ENCODE measurements at regions not wholly inside any gene's neighbourhood (a gene's known extent, or its start where the extent isn't known, plus 50 kb on each side); places are given as distances from the start of the nearest gene placed in this dataset.
"Not testable (repeated sequence)": the region's sequence is repeated elsewhere in the genome, so short reads cannot be mapped to it uniquely, and the experiment has no call there.

DNA sequence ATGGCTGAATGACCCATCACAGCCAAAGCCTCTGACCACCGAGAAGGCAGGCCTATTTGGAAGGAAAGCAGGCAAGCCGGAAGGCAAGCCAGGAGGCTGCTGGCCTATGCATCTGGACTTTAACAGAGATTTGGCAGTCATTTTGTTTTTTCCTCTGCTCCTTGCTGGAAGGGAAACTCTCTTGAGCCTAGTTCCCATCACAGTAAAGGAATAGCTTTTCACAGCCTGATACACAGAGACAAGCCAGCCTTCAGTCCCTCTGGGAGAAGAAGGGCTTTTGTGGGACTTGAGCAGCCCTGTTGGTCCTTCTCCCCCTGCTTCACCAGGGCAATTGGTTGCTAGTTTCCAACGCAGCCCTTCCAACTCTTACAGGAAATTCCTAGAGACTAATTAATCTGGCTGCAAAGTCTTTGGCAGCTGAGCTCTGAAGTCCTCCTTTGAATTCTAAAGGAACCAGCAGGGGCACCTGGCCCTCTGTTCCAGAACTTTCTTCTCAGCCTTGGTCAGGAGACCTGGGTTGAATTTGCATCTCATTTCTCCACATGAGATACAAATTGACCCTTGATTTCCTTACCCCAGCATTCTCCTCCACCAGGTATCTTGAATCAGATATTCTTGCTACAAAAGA lies 157.3 kb upstream of the EPB41L4A start:
- no peak for DNase-seq

DNA sequence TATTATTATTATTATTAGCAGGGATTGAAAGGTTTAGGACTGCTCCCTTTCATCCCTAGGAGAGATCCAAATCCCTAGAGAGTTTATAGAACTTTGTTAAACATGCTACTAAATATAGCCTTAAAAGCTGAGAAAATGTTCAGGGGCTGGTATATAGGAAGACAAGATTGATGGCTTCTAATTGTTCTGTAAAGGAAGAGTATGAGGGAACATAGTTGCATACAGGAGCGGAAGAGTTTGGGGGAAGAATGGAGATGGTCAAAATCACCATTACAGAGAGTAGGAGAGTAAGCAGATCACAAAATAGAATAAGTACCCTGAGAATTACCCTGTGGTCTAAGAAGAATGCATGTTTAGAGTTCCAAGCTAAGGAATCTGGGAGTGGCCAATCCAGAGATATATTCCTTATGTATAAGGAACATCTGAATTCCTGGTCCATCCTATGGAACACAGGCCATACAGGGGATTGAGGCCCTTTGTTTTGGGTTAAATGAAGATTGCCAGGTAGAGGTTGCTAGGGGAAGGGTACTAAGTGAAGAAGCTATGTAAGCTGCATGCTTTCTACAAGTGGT lies 158.0 kb upstream of the APC start:
- DNase-seq = no peak

DNA sequence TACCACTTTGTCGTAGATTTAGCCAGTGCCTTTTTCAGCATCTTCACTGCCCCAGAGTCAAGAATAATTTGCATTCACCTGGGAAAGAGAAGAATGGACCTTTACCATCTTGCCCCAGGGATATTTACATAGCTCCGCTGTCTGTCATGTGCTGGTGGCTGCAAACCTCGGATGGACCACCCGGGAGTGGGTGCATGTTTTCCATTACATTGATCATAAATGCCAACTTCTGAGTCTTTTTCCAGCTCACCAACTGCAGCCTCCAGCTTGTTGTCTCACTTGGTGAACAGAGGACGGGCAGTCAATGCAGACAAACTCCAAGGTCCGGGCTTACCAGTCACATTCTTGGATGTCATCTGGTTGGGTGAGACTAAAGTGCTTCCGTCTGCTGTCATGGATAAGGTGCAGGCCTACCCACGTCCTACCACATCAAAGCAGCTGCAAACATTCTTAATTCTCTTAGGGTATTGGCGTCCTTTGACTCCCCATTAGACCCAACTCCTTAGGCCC lies 155.8 kb upstream of the APC start:
- DNase-seq = no peak

GRCh38 chr5:112583166-112583565 lies 154.5 kb upstream of the APC start:
- DNase-seq = no peak

- DNase-seq = no peak
These were observed 152.9 kb upstream of the APC start for GRCh38 chr5:112584781-112585180.

- DNase-seq = no peak
These were observed 151.1 kb upstream of the APC start for GRCh38 chr5:112586596-112587062.

DNA sequence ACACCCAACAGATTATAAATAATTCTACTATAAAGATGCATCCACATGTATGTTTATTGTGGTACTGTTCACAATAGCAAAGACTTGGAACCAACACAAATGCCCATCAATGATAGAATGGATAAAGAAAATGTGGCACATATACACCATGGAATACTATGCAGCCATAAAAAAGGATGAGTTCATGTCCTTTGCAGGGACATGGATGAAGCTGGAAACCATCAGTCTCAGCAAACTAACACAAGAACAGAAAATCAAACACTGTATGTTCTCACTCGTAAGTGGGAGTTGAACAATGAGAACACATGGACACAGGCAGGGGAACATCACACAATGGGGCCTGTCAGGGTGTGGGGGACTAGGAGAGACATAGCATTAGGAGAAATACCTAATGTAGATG lies 146.8 kb upstream of the APC start:
- DNase-seq = not testable (repeated sequence)

- DNase-seq = peak; percentile 8
These were observed 143.4 kb upstream of the APC start for GRCh38 chr5:112594095-112594850.

DNA sequence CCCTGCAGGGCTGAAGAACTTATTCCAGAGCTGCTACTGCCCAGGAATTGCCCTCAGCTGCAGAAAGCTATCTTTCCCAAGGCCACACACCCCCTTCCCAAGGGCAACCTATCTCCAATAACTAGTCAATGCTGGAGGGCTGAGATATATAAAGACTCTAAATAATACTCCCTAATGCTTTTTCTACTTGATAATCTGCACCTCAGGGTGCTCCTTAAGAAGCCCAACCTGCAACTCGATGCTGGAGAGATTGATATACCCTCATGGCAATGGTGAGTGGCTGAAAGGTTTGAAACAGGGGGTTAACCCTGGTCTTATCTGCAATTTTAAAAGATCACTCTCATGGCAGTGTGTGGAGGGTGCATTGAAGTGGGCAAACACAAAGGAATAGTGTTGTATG lies 142.7 kb upstream of the APC start:
- DNase-seq = no peak

DNA sequence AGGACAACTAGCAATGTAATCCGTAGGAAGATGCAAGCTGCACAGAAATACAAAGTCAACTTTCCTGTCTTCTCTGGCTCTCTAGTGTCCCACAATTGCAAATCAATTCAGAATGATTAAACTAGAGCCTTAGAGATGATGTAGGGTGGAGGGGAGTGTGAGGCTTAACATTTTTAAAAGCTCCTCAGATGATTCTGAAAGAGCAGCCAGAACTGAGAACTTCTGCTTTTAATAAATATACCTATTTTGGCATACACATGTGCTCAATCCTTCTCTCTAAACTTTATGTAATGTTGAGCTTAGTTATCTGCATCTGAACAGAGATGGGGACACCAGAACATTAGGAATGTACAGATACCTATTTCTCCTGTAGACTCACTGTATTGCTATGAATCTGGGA lies 139.9 kb upstream of the APC start:
- DNase-seq = no peak

GRCh38 chr5:112600510-112600909 lies 137.2 kb upstream of the APC start:
- not testable (repeated sequence) for DNase-seq

DNA sequence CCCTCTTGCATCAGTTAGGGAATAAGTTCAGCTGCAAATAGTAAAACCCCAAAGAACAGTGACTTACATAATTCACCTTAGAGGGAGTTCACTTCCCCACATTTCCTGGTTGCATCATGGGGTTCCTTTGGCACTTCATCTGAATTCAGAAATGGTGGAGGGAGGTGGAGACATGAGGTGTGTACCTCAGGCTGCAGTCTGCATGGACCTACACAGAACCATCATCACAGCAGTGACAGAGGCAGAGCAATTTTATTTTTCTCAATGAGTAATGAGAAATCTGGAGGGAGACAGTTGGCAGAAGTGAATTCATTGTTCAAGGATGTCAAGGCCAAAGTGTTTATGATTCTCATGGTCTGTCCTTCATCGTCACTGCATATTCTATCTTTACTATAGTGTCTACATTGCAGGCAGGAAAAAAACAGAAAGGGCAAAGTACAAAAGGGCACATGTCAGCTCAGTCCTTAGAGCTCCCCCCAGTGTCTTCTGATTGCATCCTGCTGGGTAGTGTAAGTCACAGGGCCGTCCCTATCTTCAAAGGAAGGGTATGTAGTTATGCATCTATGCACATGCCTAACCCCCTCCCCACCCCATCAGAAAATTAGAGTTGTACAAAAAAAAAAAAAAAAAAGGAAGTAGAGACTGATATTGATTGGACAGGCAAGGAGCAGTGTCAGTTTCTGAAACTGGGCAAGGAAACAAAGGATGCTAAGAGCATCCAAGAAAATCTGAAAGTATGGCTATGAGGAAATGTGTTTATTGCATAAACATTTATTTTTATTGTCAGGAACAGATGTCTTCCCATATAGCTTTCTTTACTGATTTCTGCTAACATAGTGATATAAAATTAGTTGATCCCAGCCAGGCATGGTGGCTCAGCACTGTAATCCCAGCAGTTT lies 132.7 kb upstream of the APC start:
- no peak for DNase-seq

GRCh38 chr5:112608975-112609374 lies 128.7 kb upstream of the APC start:
- DNase-seq = no peak

GRCh38 chr5:112612663-112613062 lies 125.0 kb upstream of the APC start:
- no peak for DNase-seq

DNA sequence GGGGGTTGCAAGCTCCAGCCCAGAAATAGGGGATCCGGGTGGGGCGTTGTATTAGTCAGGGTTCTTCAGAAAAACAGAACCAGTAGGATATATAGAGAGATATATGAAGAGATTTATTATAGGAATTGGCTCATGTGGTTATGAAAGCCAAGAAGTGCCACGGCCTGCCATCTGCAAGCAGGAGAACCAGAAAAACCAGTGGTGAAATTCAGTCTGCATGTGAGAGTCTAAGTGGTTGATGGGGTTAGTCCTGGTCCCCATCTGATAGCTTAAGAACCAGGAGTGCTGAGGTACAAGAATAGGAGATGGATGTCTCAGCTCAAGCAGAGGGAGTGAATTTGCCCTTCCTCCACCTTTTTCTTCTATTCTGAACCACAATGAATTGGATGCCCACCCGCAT lies 123.4 kb upstream of the APC start:
- DNase-seq = no peak

- DNase-seq = no peak
These were observed 122.7 kb upstream of the APC start for GRCh38 chr5:112614986-112615385.

DNA sequence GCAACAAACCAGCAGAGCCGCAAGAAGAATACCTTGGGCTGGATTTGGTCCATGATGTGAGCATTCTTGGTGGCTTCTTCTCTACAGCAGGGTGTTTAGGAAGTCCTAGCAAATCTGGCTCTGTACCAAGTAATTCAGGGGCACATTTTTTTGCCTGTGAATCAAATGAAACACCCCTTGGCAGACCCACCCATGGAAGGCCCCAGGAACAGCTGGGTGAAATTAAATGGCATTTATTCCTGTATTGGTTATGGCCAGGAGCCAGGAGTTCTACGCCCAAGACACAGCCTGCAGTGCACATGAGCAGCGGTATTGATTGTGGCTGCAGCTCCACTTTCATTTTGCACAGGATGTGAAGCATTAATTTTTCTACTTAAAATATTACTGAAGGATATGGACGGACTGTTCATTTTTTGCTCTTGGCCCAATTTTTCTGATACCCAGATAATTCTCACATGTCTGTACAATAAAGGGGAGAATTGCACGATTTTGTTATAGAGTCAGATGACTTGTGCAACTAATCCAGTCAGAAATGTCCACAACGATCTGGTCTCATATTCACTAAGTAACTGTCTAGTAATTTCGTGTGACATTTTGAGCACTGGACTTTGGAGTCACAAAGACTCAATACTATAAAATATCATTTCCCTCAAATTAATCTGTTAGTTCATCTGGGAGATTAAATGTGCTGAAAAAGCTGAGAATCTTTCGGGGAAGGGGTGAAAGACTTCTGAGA lies 120.7 kb upstream of the APC start:
- peak; percentile 5 for DNase-seq

DNA sequence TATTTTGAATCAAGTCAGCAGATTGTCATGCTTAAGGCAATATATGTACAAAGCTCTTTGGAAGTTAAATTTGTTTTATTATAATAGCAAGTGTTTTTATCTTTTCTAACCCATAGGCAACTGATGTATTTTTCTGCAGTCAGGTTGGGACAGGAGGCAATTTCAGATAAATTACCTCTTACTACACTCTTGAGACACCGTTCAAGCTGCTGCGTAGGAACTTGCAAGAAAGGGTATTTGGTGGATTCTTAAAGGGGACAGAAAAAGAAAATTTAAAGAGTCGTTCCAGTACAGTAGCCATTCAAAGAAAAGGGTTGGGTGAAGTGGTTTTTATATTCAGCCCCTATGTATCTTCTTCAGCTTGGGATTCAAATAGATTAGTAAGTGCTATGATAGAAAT lies 112.4 kb upstream of the APC start:
- DNase-seq = no peak

- DNase-seq = no peak
These were observed 111.8 kb upstream of the APC start for GRCh38 chr5:112625689-112626438.

DNA sequence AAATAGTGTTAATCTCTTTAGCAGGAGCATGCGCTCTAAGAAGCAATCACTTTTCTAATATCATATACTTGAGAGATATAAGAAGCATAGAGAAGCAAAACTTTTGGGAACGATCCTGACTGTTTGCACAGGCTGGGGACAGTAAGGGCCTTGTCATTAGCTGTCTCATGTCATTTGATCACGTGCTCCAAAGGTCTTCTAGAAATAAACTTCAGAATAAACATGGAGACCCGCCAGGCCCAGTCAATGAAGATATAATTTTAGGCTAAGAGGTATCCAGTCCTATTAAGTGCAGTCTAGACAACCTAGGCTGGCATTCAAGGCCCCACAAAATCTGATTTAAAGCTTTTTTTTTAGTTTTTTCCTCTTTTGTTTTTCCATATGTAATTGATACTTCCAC lies 111.0 kb upstream of the APC start:
- DNase-seq = no peak

- DNase-seq = no peak
These were observed 109.3 kb upstream of the APC start for GRCh38 chr5:112628214-112628980.
